Caco-2 (cell line): ENCODE measurements at regions not wholly inside any gene's neighbourhood (a gene's known extent, or its start where the extent isn't known, plus 50 kb on each side); places are given as distances from the start of the nearest gene placed in this dataset.

Experiments
- BruUV-seq: library from RNA; stranded (reverse); fragments of 400-500 nt; replicated peaks from 2 replicates; lab custom pipeline; 2021; lab: Mats Ljungman, UMichigan
- CTCF ChIA-PET: fragments of 300-600 bp; sonication (Branson Sonifier 250); formaldehyde crosslinking; loops from one replicate; lab custom pipeline; 2022; ENCODE audit warnings: antibody characterized with exemption; lab: Charles Lee
- POLR2A ChIA-PET: fragments of 300-600 bp; sonication (Branson Sonifier 250); formaldehyde crosslinking; loops from one replicate; lab custom pipeline; 2022; ENCODE audit warnings: antibody characterized with exemption; lab: Charles Lee
- DNase-seq, 2 experiments: peaks; one replicate each; pipeline versions ENCODE4 v3.0.0 to v3.0.0-alpha.2; 2020 to 2022
- H3K27me3 ChIP-seq: replicated peaks from 2 replicates; pipeline ENCODE4 v1.6.0; 2011; ENCODE audit warnings: low read length; ENCODE audit not compliant: control insufficient read depth, insufficient read depth
- H3K36me3 ChIP-seq: 2 replicates; pipeline ENCODE4 v1.5.1; 2011; ENCODE audit warnings: low read length; ENCODE audit not compliant: control insufficient read depth, insufficient read depth
- H3K4me1 ChIP-seq: fragments of 250-450 bp; sonication (Bioruptor Pico); 2 replicates; pipeline ENCODE4 v1.5.1; 2020; ENCODE audit warnings: mild to moderate bottlenecking
- H3K4me3 ChIP-seq: 2 replicates; pipeline ENCODE4 v1.5.1; 2011; ENCODE audit warnings: low read depth, mild to moderate bottlenecking, control low read depth, low read length
- H3K9me3 ChIP-seq: fragments of 250-450 bp; sonication (Bioruptor Pico); 2 replicates; pipeline ENCODE4 v1.5.1; 2020; ENCODE audit warnings: mild to moderate bottlenecking, moderate library complexity
- H3K27ac Mint-ChIP-seq: one replicate; pipeline ENCODE4 v1.8.0; 2022; ENCODE audit warnings: mixed read lengths; ENCODE audit not compliant: unreplicated experiment
- H3K27me3 Mint-ChIP-seq: one replicate; pipeline ENCODE4 v1.8.0; 2022; ENCODE audit warnings: mixed read lengths; ENCODE audit not compliant: insufficient read depth, unreplicated experiment
- H3K36me3 Mint-ChIP-seq: one replicate; pipeline ENCODE4 v1.8.0; 2022; ENCODE audit warnings: mild to moderate bottlenecking, mixed read lengths; ENCODE audit not compliant: insufficient read depth, unreplicated experiment
- H3K4me1 Mint-ChIP-seq: one replicate; pipeline ENCODE4 v1.8.0; 2022; ENCODE audit warnings: low read depth, mixed read lengths; ENCODE audit not compliant: unreplicated experiment
- H3K4me3 Mint-ChIP-seq: one replicate; pipeline ENCODE4 v1.8.0; 2022; ENCODE audit warnings: mild to moderate bottlenecking, moderate library complexity, mixed read lengths; ENCODE audit not compliant: unreplicated experiment
- H3K9me3 Mint-ChIP-seq: one replicate; pipeline ENCODE4 v1.8.0; 2022; ENCODE audit warnings: mixed read lengths; ENCODE audit not compliant: unreplicated experiment
- intact Hi-C: fragments of 100-400 bp; cut with micrococcal nuclease; formaldehyde crosslinking; loops from one replicate; pipeline ENCODE4 v1.10.0; 2022; ENCODE audit not compliant: unreplicated experiment
- TF ChIP-seq, protein P1 (sequence below), 2 experiments: fragments of 200-600 bp in 1 of 2; IDR thresholded peaks; 1 replicate in 1 of 2; 2 replicates in 1 of 2; pipeline versions ENCODE4 v1.5.1 to v1.8.0; 2011 to 2022; ENCODE audit warnings: antibody characterized with exemption in 1 of 2, control low read depth in 1 of 2, inconsistent platforms in 1 of 2, low read depth in 1 of 2, low read length in 1 of 2, mild to moderate bottlenecking in 1 of 2, moderate library complexity in 1 of 2; ENCODE audit not compliant: insufficient read depth in 1 of 2, severe bottlenecking in 1 of 2, unreplicated experiment in 1 of 2

DNA sequence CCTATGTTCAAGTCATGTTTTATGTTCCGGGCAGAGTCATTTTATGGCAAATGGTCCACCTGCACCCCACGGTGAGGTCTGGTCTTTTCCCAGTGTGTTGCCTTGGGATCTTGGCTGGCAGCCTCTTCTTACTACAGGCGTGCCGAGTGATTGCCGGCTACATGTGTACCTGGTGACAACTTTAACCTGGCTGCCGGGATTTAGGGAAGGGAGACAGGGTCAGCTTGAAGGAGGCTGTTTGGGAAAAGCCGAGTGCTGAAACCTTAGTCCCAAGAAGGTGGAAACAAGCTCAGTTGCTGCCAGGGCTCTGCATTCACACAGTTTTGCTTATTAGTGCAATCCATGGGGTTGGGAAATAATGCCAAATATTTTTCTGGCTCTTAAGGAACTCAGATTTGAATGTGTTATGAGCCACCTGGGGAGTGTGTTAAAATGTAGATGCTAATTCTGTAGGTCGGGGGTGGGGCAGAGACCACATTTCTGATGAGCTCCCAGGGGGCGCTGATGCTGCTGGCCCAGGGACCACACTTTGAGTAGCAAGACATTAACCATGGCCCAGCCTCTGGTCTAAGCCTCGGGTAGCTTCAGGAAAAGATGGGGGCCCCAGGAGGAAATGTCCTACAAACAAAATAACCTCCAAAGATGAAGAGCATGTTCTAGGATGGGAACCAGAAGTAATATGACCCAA, 179.6 kb downstream of the TBX5 start:
- 0 out of 2 replicates have a peak, but pooled peaks cover 4% of the 10 kb centered on the region for H3K4me1 ChIP-seq
- ChIA-PET CTCF (no interaction called here), POLR2A (no interaction called here)
- no peaks in the 10 kb centered on the region for H3K9me3 Mint-ChIP-seq
- no TSS peak for BruUV-seq
- intact Hi-C loops: no loop called here
- no peaks in the 10 kb centered on the region for H3K4me1 Mint-ChIP-seq
- H3K36me3 Mint-ChIP-seq: no peaks in the 10 kb centered on the region
- H3K27ac Mint-ChIP-seq: no peak overlapping the region
- no peak overlapping the region for H3K4me3 ChIP-seq
- H3K9me3 ChIP-seq: no peaks in the 10 kb centered on the region
- no peak for DNase-seq
- peaks cover 17% of the 10 kb centered on the region for H3K27me3 Mint-ChIP-seq
- no peak overlapping the region for H3K4me3 Mint-ChIP-seq
- no peaks in the 10 kb centered on the region for H3K36me3 ChIP-seq
- H3K27me3 ChIP-seq: no peaks in the 10 kb centered on the region
- TF ChIP-seq, protein P1, sequence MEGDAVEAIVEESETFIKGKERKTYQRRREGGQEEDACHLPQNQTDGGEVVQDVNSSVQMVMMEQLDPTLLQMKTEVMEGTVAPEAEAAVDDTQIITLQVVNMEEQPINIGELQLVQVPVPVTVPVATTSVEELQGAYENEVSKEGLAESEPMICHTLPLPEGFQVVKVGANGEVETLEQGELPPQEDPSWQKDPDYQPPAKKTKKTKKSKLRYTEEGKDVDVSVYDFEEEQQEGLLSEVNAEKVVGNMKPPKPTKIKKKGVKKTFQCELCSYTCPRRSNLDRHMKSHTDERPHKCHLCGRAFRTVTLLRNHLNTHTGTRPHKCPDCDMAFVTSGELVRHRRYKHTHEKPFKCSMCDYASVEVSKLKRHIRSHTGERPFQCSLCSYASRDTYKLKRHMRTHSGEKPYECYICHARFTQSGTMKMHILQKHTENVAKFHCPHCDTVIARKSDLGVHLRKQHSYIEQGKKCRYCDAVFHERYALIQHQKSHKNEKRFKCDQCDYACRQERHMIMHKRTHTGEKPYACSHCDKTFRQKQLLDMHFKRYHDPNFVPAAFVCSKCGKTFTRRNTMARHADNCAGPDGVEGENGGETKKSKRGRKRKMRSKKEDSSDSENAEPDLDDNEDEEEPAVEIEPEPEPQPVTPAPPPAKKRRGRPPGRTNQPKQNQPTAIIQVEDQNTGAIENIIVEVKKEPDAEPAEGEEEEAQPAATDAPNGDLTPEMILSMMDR (IDR thresholded peaks at IDR 0.05; ENCODE audit: insufficient read depth in 1 of 2, low read depth in 1 of 2, low read length in 1 of 2, severe bottlenecking in 1 of 2, unreplicated experiment in 1 of 2): no peak

DNA sequence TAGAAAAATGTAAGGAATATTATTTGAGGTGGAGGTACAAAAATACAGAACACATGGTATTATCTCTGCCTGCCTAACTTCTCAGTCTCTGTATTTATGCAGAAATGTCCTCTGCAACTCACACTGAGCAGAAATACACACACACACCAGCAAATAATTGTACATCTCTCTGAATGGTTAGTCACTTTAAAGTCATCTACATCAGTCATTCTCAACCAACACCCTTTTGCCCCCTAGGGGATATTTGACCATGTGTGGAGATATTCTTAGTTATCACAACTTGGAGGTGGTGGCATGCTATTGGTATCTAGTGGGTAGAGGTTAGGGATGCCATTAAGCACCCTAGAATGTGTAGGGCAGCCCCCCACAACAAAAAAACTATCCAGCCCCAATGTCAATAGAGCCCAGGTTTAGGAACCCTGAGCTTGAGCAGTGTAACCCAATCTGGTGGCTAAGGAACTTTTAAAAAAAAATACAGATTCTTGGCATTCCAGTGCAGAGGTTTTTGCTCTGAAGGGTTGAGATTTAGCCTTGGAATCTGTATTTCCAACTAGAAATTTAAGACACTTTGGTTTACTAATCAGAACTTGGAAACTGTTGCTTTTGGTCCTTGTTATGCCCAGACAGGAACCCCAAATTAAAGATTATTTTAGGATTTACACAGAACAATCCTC, 183.8 kb downstream of the TBX5 start:
- TF ChIP-seq, protein P1 (IDR thresholded peaks at IDR 0.05; ENCODE audit: insufficient read depth in 1 of 2, low read depth in 1 of 2, low read length in 1 of 2, severe bottlenecking in 1 of 2, unreplicated experiment in 1 of 2): no peak
- H3K27me3 ChIP-seq: no peaks in the 10 kb centered on the region
- Mint-ChIP-seq H3K4me1 (no peaks in the 10 kb centered on the region), H3K9me3 (peaks cover 9% of the 10 kb centered on the region), H3K4me3 (no peak overlapping the region), H3K36me3 (no peaks in the 10 kb centered on the region), H3K27ac (no peak overlapping the region), H3K27me3 (peaks cover 22% of the 10 kb centered on the region)
- H3K4me3 ChIP-seq: no peak overlapping the region
- ChIA-PET CTCF (no interaction called here), POLR2A (no interaction called here)
- no peaks in the 10 kb centered on the region for H3K36me3 ChIP-seq
- H3K4me1 ChIP-seq: no peaks in the 10 kb centered on the region
- BruUV-seq: no TSS peak
- no peaks in the 10 kb centered on the region for H3K9me3 ChIP-seq
- DNase-seq: no peak
- intact Hi-C loops: no loop called here

DNA sequence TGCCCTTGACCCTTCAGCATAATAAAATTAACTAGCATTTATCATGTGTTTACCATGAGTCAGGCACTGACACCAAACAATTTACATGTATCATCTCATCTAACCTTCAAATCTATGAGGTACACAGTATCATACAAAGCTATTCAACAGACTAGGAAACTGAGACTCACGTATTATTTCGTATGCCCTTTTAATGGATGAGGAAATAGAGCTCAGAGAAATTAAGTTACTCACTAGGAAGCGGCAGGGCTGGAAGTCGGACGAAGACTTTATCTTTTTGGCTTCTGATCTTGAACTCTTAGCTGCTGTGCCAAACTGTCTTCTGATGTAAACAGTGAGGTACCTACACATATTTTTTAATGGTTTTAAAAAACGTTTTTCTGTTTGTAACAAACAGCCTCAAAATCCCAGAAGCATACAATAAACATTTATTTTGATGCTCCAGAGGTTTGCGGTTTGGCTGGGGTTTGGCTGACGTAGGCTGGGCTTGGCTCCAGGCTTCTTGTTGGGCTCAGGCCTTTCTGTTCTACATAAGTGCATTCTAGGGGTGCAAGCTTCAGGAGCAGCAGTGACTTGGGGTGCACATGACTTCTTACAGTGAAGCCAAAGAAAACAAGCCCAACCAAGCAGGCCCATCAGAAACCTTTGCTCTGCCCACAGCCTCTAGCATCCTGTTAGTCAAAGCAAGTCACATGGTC, 184.7 kb downstream of the TBX5 start:
- Mint-ChIP-seq H3K36me3 (no peaks in the 10 kb centered on the region), H3K9me3 (peaks cover 9% of the 10 kb centered on the region), H3K4me1 (no peaks in the 10 kb centered on the region), H3K4me3 (no peak overlapping the region), H3K27ac (no peak overlapping the region), H3K27me3 (peaks cover 25% of the 10 kb centered on the region)
- intact Hi-C loops: no loop called here
- POLR2A ChIA-PET: no interaction called here
- Histone ChIP-seq H3K4me3 (no peak overlapping the region), H3K9me3 (no peaks in the 10 kb centered on the region), H3K27me3 (no peaks in the 10 kb centered on the region), H3K36me3 (no peaks in the 10 kb centered on the region), H3K4me1 (no peaks in the 10 kb centered on the region)
- CTCF ChIA-PET: no interaction called here
- DNase-seq: no peak
- TF ChIP-seq, protein P1 (IDR thresholded peaks at IDR 0.05; ENCODE audit: insufficient read depth in 1 of 2, low read depth in 1 of 2, low read length in 1 of 2, severe bottlenecking in 1 of 2, unreplicated experiment in 1 of 2): no peak
- BruUV-seq: no TSS peak
